ENCODE measurements at regions not wholly inside any gene's neighbourhood (a gene's known extent, or its start where the extent isn't known, plus 50 kb on each side); places are given as distances from the start of the nearest gene placed in this dataset.

GRCh38 chr3:177471733-177472480 is 274.6 kb upstream of the TBL1XR1 start:
- no peak for TF ChIP-seq CTCF (IDR thresholded peaks at IDR 0.05)
- TF ChIP-seq EP300 (IDR thresholded peaks at IDR 0.05): no peak
- TF ChIP-seq POLR2AphosphoS5 (IDR thresholded peaks at IDR 0.05): no peak
